Heart right ventricle (tissue), 16 donors: ENCODE measurements at regions not wholly inside any gene's neighbourhood (a gene's known extent, or its start where the extent isn't known, plus 50 kb on each side); places are given as distances from the start of the nearest gene placed in this dataset.
"Not testable (repeated sequence)": the region's sequence is repeated elsewhere in the genome, so short reads cannot be mapped to it uniquely, and the experiment has no call there.

Source experiments
- ATAC-seq, 8 donors: fragments of 200-7000 bp; cut with Tn5 transposase; one replicate each; pipeline ENCODE4 v1.9.1; 2020; ENCODE audit warnings: mild to moderate bottlenecking in 8 of 8, moderate library complexity in 8 of 8, moderate number of reproducible peaks in 1 of 8
- DNase-seq, 2 donors: peaks; one replicate each; pipeline ENCODE4 v3.0.0-alpha.2; 2020
- H3K27ac ChIP-seq, 10 donors: fragments of 200-600 bp; sonication (generic) in 2 of 10; one replicate each; pipeline versions ENCODE4 v1.5.0 to v1.8.0; 2020 to 2022; ENCODE audit warnings: mild to moderate bottlenecking in 3 of 10
- H3K27me3 ChIP-seq, 7 donors: fragments of 200-600 bp; one replicate each; pipeline ENCODE4 v1.8.0; 2021 to 2022; ENCODE audit warnings: mild to moderate bottlenecking in 2 of 7
- H3K36me3 ChIP-seq, 9 donors: fragments of 200-600 bp; sonication (generic) in 1 of 9; one replicate each; pipeline versions ENCODE4 v1.5.0 to v1.8.0; 2020 to 2022; ENCODE audit warnings: mild to moderate bottlenecking in 2 of 9
- H3K4me1 ChIP-seq, 9 donors: fragments of 200-600 bp; sonication (generic) in 1 of 9; one replicate each; pipeline versions ENCODE4 v1.5.0 to v1.8.0; 2020 to 2022; ENCODE audit warnings: mild to moderate bottlenecking in 4 of 9
- H3K4me3 ChIP-seq, 10 donors: fragments of 200-600 bp; sonication (generic) in 2 of 10; one replicate each; pipeline versions ENCODE4 v1.5.0 to v1.8.0; 2020 to 2022; ENCODE audit warnings: mild to moderate bottlenecking in 7 of 10, moderate library complexity in 2 of 10
- H3K9me3 ChIP-seq, 11 donors: fragments of 200-600 bp in 10 of 11; sonication (generic) in 2 of 11; one replicate each; pipeline versions ENCODE4 v1.5.0 to v1.8.0; 2013 to 2022; ENCODE audit warnings: mild to moderate bottlenecking in 2 of 11, control low read depth in 1 of 11, moderate library complexity in 1 of 11
- WGBS, 2 donors: extraction: QIAGEN DNeasy Blood & Tissue Kit; methylation state at CpG; one replicate each; pipeline ENCODE4 v1.1.7; 2013; ENCODE audit warnings: inconsistent platforms in 1 of 2; 5-methylcytosine and 5-hydroxymethylcytosine counted together
- intact Hi-C, 10 donors: fragments of 100-400 bp; cut with DNase I; formaldehyde crosslinking; loops; one replicate each; pipeline versions ENCODE4 v1.11.1 to v1.14.2; 2022
- donor health status: Arrhythmogenic right ventricular cardiomyopathy.
- donor health status: ischemic (EF 13 %, LVEDD 7.1; RV severe dilation, severe dysfunction).
- donor health status: healthy with polysubstance abuse.
- donor health status: DM: no; HTN: yes; CAD: no.
- donor health status: DM: no; HTN: no; CAD: no.
- donor health status: ischemic (EF 25% LVEDD 6.9; RV normal size, moderate dysfunction).
- donor health status: ischemic (EF 25% LVEDD 5.7; RV mildly dilated, moderate dysfunction).
- donor health status: healthy.
- donor health status: DM: yes; HTN: yes; CAD: no.
- donor health status: Ischemic cardiomyopathy.
- donor health status: ischemic (EF 35%, LVEDD 5.7; RV mildly dilated, moderate dysfunction).
- donor health status: nonischemic (EF 11% LVEDD 7.7; RV severe dilation, severe dysfunction).
- donor health status: DM: yes; HTN: yes; CAD: no.
- donor health status: PGD.
- donor health status: ischemic (EF 29% LVEDD 5.4; RV normal size, mild dysfunction).
- donor health status: nonischemic (EF 23%, LVEDD 6.1; RV moderate dilation, normal function).

GRCh38 chr1:148679050-148679786, 69.4 kb upstream of the NUDT4B start:
- intact Hi-C loops, H3K36me3 ChIP-seq, H3K4me1 ChIP-seq, H3K9me3 ChIP-seq, H3K27me3 ChIP-seq: not testable (repeated sequence)
- Histone ChIP-seq H3K4me3 (peak overlapping the region in 6 of 10 donors; percentile 28 to 62 (median 50)), H3K27ac (peak overlapping the region in 1 of 10 donors; percentile 85)
- 0 to 1% methylated on average over 19 to 30 of the region's 77 CpGs for WGBS, 2 donors
- peak in 1 of 2 donors; percentile 61 for DNase-seq
- peak in 2 of 8 donors; percentile 49 to 61 for ATAC-seq

GRCh38 chr1:148679787-148680326, 68.7 kb upstream of the NUDT4B start:
- H3K27ac ChIP-seq, H3K36me3 ChIP-seq, intact Hi-C loops, H3K4me1 ChIP-seq, H3K27me3 ChIP-seq, DNase-seq, H3K9me3 ChIP-seq: not testable (repeated sequence)
- WGBS, 2 donors = 0% methylated on average over 1 to 2 of the region's 37 CpGs
- H3K4me3 ChIP-seq = peak overlapping the region in 5 of 10 donors; percentile 28 to 62 (median 52)
- peak; percentile 75 to 87 (median 82) for ATAC-seq

- H3K4me3 ChIP-seq, H3K27me3 ChIP-seq, H3K4me1 ChIP-seq, H3K9me3 ChIP-seq, intact Hi-C loops, DNase-seq, H3K36me3 ChIP-seq, H3K27ac ChIP-seq, ATAC-seq: not testable (repeated sequence)
- whole genome bisulfite sequencing, 2 donors = 100% methylated on average over 1 of the region's 4 CpGs; no CpG with 5 or more reads in 1 of the 2 donors
Measured at GRCh38 chr1:148686735-148687134, 61.8 kb upstream of the NUDT4B start.

GRCh38 chr1:148687376-148687775, 61.2 kb upstream of the NUDT4B start:
- H3K4me3 ChIP-seq, H3K27ac ChIP-seq, H3K9me3 ChIP-seq, DNase-seq, H3K36me3 ChIP-seq, H3K27me3 ChIP-seq, ATAC-seq, intact Hi-C loops, H3K4me1 ChIP-seq: not testable (repeated sequence)
- WGBS, 2 donors = no CpG with 5 or more reads among the region's 2 CpGs
